CD4-positive, CD25-positive, alpha-beta regulatory T cell (primary cell): ENCODE measurements at regions not wholly inside any gene's neighbourhood (a gene's known extent, or its start where the extent isn't known, plus 50 kb on each side); places are given as distances from the start of the nearest gene placed in this dataset.

Source experiments
- ATAC-seq, 2 donors: fragments of 150-1000 bp; cut with Tn5 transposase; one replicate each; pipeline ENCODE4 v1.10.0; 2021; ENCODE audit warnings: low read depth in 2 of 2, moderate number of reproducible peaks in 2 of 2, moderate library complexity in 1 of 2
- DNase-seq, 3 donors: peaks; one replicate each; pipeline versions ENCODE4 v3.0.0 to v3.0.0-alpha.2; 2012 to 2022; ENCODE audit warnings: mixed read lengths in 1 of 3
- H3K27ac ChIP-seq: one replicate; pipeline ENCODE4 v1.7.0; 2013; ENCODE audit warnings: mild to moderate bottlenecking, low read length; ENCODE audit not compliant: insufficient read depth, poor library complexity, severe bottlenecking
- H3K27me3 ChIP-seq: one replicate; pipeline ENCODE4 v1.7.0; 2013; ENCODE audit warnings: low read length; ENCODE audit not compliant: control insufficient read depth, insufficient read depth
- H3K36me3 ChIP-seq: one replicate; pipeline ENCODE4 v1.7.0; 2013; ENCODE audit warnings: mild to moderate bottlenecking, low read length, moderate library complexity; ENCODE audit not compliant: control insufficient read depth, insufficient read depth
- H3K4me1 ChIP-seq: 2 replicates; pipeline ENCODE4 v1.7.0; 2013; ENCODE audit warnings: mild to moderate bottlenecking, low read length; ENCODE audit not compliant: insufficient read depth, control insufficient read depth, poor library complexity, severe bottlenecking
- H3K4me3 ChIP-seq: one replicate; pipeline ENCODE4 v1.7.0; 2013; ENCODE audit warnings: low read depth, mild to moderate bottlenecking, low read length, moderate library complexity
- H3K9me3 ChIP-seq, 2 experiments: 1 replicate in 1 of 2; 2 replicates in 1 of 2; pipeline ENCODE4 v1.7.0; 2013; ENCODE audit warnings: low read length in 2 of 2, mild to moderate bottlenecking in 1 of 2, moderate library complexity in 1 of 2; ENCODE audit not compliant: control insufficient read depth in 2 of 2
- H3K27ac Mint-ChIP-seq, 3 donors: one replicate each; pipeline ENCODE4 v1.8.0; 2020 to 2022; ENCODE audit warnings: mild to moderate bottlenecking in 3 of 3, mixed read lengths in 3 of 3, moderate library complexity in 2 of 3
- H3K27me3 Mint-ChIP-seq: one replicate; pipeline ENCODE4 v1.8.0; 2022; ENCODE audit warnings: mild to moderate bottlenecking, mixed read lengths
- H3K36me3 Mint-ChIP-seq: one replicate; pipeline ENCODE4 v1.8.0; 2020; ENCODE audit warnings: mixed read lengths
- H3K4me1 Mint-ChIP-seq, 4 donors: one replicate each; pipeline ENCODE4 v1.8.0; 2020 to 2022; ENCODE audit warnings: mixed read lengths in 4 of 4, mild to moderate bottlenecking in 1 of 4
- H3K4me3 Mint-ChIP-seq, 4 donors: one replicate each; pipeline ENCODE4 v1.8.0; 2020 to 2022; ENCODE audit warnings: mild to moderate bottlenecking in 4 of 4, mixed read lengths in 4 of 4, moderate library complexity in 3 of 4
- H3K9me3 Mint-ChIP-seq, 7 donors: one replicate each; pipeline ENCODE4 v1.8.0; 2020 to 2022; ENCODE audit warnings: mixed read lengths in 7 of 7, mild to moderate bottlenecking in 3 of 7, moderate library complexity in 2 of 7

DNA sequence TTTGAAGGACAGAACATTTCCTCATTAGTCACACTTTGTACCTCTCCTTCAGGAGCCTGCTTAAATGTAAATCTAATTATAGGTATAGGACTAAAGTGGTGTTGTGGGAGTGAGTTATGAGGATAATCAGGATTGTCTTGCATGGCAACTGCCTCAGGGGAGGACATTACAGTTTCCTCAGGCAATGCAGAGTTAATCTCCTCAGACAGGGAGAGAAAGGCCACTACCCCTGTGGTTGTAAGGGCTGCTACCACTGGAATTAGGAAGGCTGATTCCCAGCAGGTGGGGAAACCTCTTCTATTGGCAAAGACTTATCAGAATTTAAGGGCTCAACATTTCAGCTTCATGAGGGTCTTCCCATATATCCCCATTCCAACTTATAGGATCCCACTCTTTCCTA, 286.8 kb upstream of the PBX1 start:
- Mint-ChIP-seq H3K9me3 (peaks cover 1 to 16% (median 7%) of the 10 kb centered on the region in 7 donors), H3K4me3 (no peak overlapping the region), H3K27ac (no peak overlapping the region), H3K27me3 (no peaks in the 10 kb centered on the region), H3K4me1 (no peaks in the 10 kb centered on the region), H3K36me3 (no peaks in the 10 kb centered on the region)
- Histone ChIP-seq H3K9me3 (peaks cover 0 to 6% of the 10 kb centered on the region in 2 experiments), H3K4me1 (no peaks in the 10 kb centered on the region), H3K27ac (no peak overlapping the region), H3K27me3 (no peaks in the 10 kb centered on the region), H3K4me3 (no peak overlapping the region), H3K36me3 (no peaks in the 10 kb centered on the region)
- DNase-seq, result no peak
- no peak for ATAC-seq

DNA sequence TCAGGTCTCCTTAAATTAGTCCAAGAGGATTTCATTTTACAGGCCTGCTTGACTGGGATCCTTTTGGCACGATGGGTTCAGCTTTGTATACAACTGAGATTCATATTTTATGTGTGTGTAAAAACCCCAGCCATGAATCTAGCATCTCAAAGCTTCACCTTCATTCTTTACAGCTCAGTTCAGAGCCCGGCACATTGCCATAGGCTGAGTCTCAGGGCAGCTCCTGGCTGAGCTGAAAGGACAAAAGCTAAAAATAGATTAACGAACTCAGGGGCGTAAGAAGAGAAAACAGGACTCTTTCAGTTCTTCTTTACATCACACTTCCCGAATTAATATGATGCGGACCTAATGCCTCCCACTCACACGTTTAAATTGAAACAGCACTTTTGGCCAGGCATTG, 262.8 kb upstream of the PBX1 start:
- Histone ChIP-seq H3K9me3 (no peaks in the 10 kb centered on the region), H3K4me3 (no peak overlapping the region), H3K4me1 (no peaks in the 10 kb centered on the region), H3K36me3 (no peaks in the 10 kb centered on the region), H3K27me3 (no peaks in the 10 kb centered on the region), H3K27ac (no peak overlapping the region)
- ATAC-seq (no peak), DNase-seq (no peak)
- no peaks in the 10 kb centered on the region for H3K27me3 Mint-ChIP-seq
- peaks cover 5 to 16% (median 12%) of the 10 kb centered on the region in 7 donors for H3K9me3 Mint-ChIP-seq
- no peak overlapping the region for H3K4me3 Mint-ChIP-seq
- H3K27ac Mint-ChIP-seq, result no peak overlapping the region
- no peaks in the 10 kb centered on the region for H3K36me3 Mint-ChIP-seq
- no peaks in the 10 kb centered on the region for H3K4me1 Mint-ChIP-seq

DNA sequence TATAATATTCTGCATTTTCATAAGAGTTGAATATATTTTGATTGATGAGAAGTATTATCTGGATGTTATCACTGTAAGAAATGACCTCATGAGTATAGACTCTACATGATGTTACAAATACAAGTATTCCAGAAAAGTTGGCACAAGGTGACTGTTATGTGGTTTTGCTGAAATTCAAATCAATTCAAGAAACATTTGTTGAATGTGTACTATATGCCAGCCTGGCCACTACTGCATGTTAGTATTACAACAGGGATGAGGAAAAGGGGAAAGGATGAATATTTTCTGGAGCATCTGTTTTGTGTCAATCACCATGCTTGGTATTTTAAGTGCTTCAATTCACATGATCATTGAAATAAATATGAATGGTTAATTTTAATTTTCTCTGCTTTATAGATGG, 250.9 kb upstream of the PBX1 start:
- no peak for ATAC-seq
- no peaks in the 10 kb centered on the region for H3K4me1 Mint-ChIP-seq

DNA sequence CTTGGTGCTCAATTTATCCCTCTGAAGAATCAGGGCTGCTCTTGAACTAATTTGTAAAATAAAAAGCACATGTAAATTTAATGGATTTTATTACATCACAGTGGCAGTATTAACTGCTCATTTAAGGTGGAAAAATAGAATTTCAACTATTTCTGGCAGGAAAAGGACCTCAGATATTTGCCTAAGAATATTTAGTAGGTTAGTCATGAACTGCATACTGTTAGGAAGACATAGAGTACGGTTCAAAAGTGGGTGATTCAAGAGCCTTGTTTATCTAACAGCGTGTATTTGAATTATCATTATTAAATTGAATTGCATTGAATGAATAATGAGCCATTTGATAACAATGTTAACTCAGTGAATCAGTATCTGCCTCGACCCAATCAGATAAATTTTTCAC, 248.8 kb upstream of the PBX1 start:
- no peak overlapping the region for H3K27ac ChIP-seq
- Mint-ChIP-seq H3K27ac (no peak overlapping the region), H3K4me3 (no peak overlapping the region), H3K4me1 (no peaks in the 10 kb centered on the region), H3K9me3 (peaks cover 0 to 27% (median 4%) of the 10 kb centered on the region in 7 donors), H3K27me3 (no peaks in the 10 kb centered on the region), H3K36me3 (no peaks in the 10 kb centered on the region)
- no peaks in the 10 kb centered on the region for H3K9me3 ChIP-seq
- no peak overlapping the region for H3K4me3 ChIP-seq
- H3K4me1 ChIP-seq, result no peaks in the 10 kb centered on the region
- no peaks in the 10 kb centered on the region for H3K36me3 ChIP-seq
- no peak for ATAC-seq
- no peak for DNase-seq
- no peaks in the 10 kb centered on the region for H3K27me3 ChIP-seq

More for the DNA sequence above, 250.9 kb upstream of the PBX1 start:
- no peaks in the 10 kb centered on the region for H3K27me3 ChIP-seq
- no peaks in the 10 kb centered on the region for H3K9me3 ChIP-seq
- H3K27ac ChIP-seq, result no peak overlapping the region
- H3K27ac Mint-ChIP-seq, result no peak overlapping the region
- no peaks in the 10 kb centered on the region for H3K36me3 Mint-ChIP-seq
- H3K27me3 Mint-ChIP-seq, result no peaks in the 10 kb centered on the region
- H3K4me1 ChIP-seq, result no peaks in the 10 kb centered on the region
- no peak overlapping the region for H3K4me3 ChIP-seq
- DNase-seq, result no peak
- no peak overlapping the region for H3K4me3 Mint-ChIP-seq
- H3K36me3 ChIP-seq, result no peaks in the 10 kb centered on the region
- peaks cover 0 to 26% (median 7%) of the 10 kb centered on the region in 7 donors for H3K9me3 Mint-ChIP-seq

DNA sequence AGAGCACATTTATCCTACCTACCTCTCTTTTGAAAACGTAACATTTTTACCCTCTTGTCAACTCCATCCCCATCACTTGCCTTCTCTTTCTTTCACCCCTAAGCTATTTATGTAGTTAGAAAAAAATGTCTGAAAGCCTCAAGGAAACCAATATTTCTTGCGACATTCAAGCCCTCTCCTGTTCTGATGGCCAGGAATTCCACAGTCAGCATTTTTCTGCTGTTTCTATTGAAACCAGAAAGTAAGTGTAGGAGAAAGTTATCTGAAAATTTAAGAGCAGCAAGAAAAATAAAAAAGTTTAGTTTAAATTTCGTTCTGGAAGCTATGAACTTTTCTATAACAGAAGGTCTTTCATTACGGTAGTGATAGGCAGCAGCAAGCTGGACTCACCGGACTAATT, 247.6 kb upstream of the PBX1 start:
- DNase-seq, result no peak
- Histone ChIP-seq H3K4me1 (no peaks in the 10 kb centered on the region), H3K9me3 (no peaks in the 10 kb centered on the region), H3K36me3 (no peaks in the 10 kb centered on the region), H3K27ac (no peak overlapping the region), H3K27me3 (no peaks in the 10 kb centered on the region), H3K4me3 (no peak overlapping the region)
- Mint-ChIP-seq H3K4me1 (no peaks in the 10 kb centered on the region), H3K4me3 (no peak overlapping the region), H3K9me3 (peaks cover 0 to 26% (median 3%) of the 10 kb centered on the region in 7 donors), H3K27me3 (no peaks in the 10 kb centered on the region), H3K36me3 (no peaks in the 10 kb centered on the region), H3K27ac (no peak overlapping the region)
- ATAC-seq, result no peak

DNA sequence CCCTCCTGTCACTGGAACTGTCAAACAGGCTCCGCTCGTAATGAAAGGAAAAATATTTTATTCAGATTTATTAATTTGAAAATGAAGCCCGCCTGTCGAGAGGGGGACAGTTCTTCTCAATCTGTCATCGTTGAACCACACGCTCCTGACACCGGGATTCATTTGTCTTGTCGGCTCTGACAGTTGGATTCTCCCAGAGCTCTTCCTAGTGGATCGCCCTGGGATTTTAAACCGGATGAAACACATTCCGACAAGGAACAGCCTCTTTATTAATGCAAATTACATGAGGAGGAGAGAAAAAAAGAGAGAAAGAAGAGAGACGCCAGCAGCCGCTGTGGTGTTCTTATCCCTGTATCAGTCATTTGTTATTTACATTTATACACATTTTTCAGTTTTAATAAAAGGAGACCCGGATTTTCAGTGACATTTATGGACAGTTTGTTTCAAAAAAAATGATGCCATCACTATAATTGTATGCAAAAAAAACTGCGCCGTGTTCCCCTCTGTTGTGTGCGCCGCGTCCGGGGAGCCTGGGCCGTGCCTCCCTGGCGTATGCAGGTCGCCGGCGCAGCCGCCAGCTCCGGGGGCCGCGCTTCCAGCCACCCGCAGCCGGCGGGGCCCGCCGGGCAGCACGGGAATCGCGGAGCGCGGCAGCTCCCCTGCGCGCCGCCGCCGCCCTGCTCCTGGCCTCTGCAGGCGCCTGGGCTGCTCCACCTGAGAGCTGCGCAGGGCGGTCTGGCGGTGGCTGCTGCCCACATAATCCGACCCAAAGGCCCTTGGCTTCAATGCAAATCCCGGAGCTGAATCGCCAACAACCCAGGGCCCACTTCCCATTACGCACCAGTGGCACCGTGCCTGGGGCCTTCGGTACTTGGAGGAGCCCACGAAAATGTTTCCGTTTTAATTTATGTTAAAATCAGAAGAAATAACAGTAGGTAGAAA, 237.9 kb upstream of the PBX1 start:
- Histone ChIP-seq H3K27me3 (no peaks in the 10 kb centered on the region), H3K9me3 (peaks cover 2 to 5% of the 10 kb centered on the region in 2 experiments), H3K36me3 (no peaks in the 10 kb centered on the region), H3K27ac (no peak overlapping the region), H3K4me3 (no peak overlapping the region), H3K4me1 (no peaks in the 10 kb centered on the region)
- H3K36me3 Mint-ChIP-seq, result no peaks in the 10 kb centered on the region
- DNase-seq (no peak), ATAC-seq (no peak)
- H3K4me3 Mint-ChIP-seq, result no peak overlapping the region
- no peaks in the 10 kb centered on the region for H3K4me1 Mint-ChIP-seq
- H3K27ac Mint-ChIP-seq, result no peak overlapping the region
- peaks cover 6% of the 10 kb centered on the region for H3K27me3 Mint-ChIP-seq
- peaks cover 1 to 14% (median 9%) of the 10 kb centered on the region in 7 donors for H3K9me3 Mint-ChIP-seq

DNA sequence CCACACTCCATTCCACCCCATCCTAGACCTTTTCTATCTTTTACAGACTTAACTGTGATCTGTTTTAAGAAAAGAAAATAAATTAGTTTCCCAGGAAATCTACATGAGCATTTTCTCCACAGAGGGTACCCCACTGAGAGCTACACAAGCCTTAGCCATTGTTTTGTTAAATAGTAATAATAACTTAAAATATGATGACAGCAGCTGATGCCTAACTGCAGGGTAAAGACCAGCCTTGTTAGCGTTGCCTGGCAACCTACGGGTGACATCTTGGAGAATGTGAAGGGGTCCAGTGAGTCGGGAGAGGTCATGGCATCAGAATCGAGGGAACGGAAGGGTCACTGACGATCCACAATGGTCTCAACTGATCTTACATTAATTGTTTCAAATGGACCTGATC, 233.2 kb upstream of the PBX1 start:
- no peaks in the 10 kb centered on the region for H3K4me1 ChIP-seq
- Mint-ChIP-seq H3K9me3 (peaks cover 5 to 25% (median 12%) of the 10 kb centered on the region in 7 donors), H3K4me1 (no peaks in the 10 kb centered on the region), H3K27ac (no peak overlapping the region), H3K36me3 (no peaks in the 10 kb centered on the region), H3K27me3 (no peaks in the 10 kb centered on the region), H3K4me3 (no peak overlapping the region)
- H3K36me3 ChIP-seq, result no peaks in the 10 kb centered on the region
- H3K4me3 ChIP-seq, result no peak overlapping the region
- no peaks in the 10 kb centered on the region for H3K27me3 ChIP-seq
- no peak overlapping the region for H3K27ac ChIP-seq
- no peak for ATAC-seq
- DNase-seq, result no peak
- H3K9me3 ChIP-seq, result peaks cover 0 to 5% of the 10 kb centered on the region in 2 experiments

DNA sequence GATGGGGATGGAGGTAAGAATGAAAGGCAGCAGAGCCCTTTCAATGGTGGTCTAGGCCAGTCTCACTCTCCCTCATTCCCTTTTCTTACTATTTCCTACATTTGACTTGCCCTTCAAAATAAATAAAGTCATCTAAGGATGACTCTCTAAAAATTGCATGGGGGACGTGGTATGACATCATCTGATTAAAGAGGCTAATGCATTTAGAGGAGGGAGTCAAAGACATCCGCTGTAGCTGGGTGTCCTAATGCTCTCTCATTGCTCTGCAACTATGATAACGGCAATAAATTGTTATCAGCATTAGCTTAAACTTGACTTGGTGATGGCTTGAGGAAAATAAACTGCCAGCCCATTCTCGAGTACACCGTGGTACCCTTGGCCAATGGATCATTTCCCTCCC, 225.6 kb upstream of the PBX1 start:
- no peaks in the 10 kb centered on the region for H3K9me3 ChIP-seq
- no peak overlapping the region for H3K27ac ChIP-seq
- Mint-ChIP-seq H3K4me3 (no peak overlapping the region), H3K27ac (no peak overlapping the region), H3K4me1 (no peaks in the 10 kb centered on the region), H3K27me3 (no peaks in the 10 kb centered on the region), H3K36me3 (no peaks in the 10 kb centered on the region), H3K9me3 (peaks cover 4 to 11% (median 6%) of the 10 kb centered on the region in 7 donors)
- no peaks in the 10 kb centered on the region for H3K4me1 ChIP-seq
- H3K4me3 ChIP-seq, result no peak overlapping the region
- H3K36me3 ChIP-seq, result no peaks in the 10 kb centered on the region
- H3K27me3 ChIP-seq, result no peaks in the 10 kb centered on the region
- DNase-seq (no peak), ATAC-seq (no peak)
